Prostate gland (tissue), 2 donors: ENCODE measurements at regions not wholly inside any gene's neighbourhood (a gene's known extent, or its start where the extent isn't known, plus 50 kb on each side); places are given as distances from the start of the nearest gene placed in this dataset.

ENCODE experiments used
- DNase-seq: peaks from one replicate; pipeline ENCODE4 v3.0.0-alpha.2; 2019; ENCODE audit warnings: low spot score
- H3K27ac ChIP-seq, 2 donors: fragments of 200-600 bp; sonication (generic); 2 replicates each; pipeline ENCODE4 v1.5.1; 2017 to 2019
- H3K27me3 ChIP-seq: fragments of 200-600 bp; sonication (generic); replicated peaks from 2 replicates; pipeline ENCODE4 v1.5.1; 2019; ENCODE audit not compliant: insufficient read depth
- H3K36me3 ChIP-seq, 2 donors: fragments of 200-600 bp; sonication (generic); 1 replicate in 1 of 2; 2 replicates in 1 of 2; pipeline versions ENCODE4 v1.5.1 to v1.8.1; 2017 to 2019
- H3K4me1 ChIP-seq: fragments of 200-600 bp; sonication (generic); replicated peaks from 2 replicates; pipeline ENCODE4 v1.5.1; 2019
- H3K4me3 ChIP-seq, 2 donors: fragments of 200-600 bp; sonication (generic); 2 replicates each; pipeline ENCODE4 v1.5.1; 2017 to 2019
- H3K9me3 ChIP-seq: fragments of 200-600 bp; sonication (generic); 2 replicates; pipeline ENCODE4 v1.5.1; 2017
- POLR2A ChIP-seq: fragments of 450-650 bp; IDR thresholded peaks from one replicate; pipeline ENCODE4 v1.6.1; 2016; ENCODE audit warnings: antibody characterized with exemption, mild to moderate bottlenecking
- POLR2AphosphoS5 ChIP-seq: sonication (generic); formaldehyde crosslinking; IDR thresholded peaks from one replicate; pipeline ENCODE4 v1.6.1; 2017; ENCODE audit warnings: antibody characterized with exemption
- WGBS: methylation state at CpG from one replicate; pipeline ENCODE4 v1.1.5; 2018; 5-methylcytosine and 5-hydroxymethylcytosine counted together
- intact Hi-C: fragments of 100-400 bp; cut with DNase I; formaldehyde crosslinking; loops from one replicate; pipeline ENCODE4 v1.14.2; 2022
- TF ChIP-seq, protein P1 (sequence below), 4 experiments: fragments of 200-600 bp in 2 of 4; fragments of 450-650 bp in 2 of 4; sonication (generic) in 2 of 4; IDR thresholded peaks; 1 replicate in 3 of 4; 2 replicates in 1 of 4; pipeline ENCODE4 v1.5.1; 2016 to 2019; ENCODE audit warnings: antibody characterized with exemption in 4 of 4, mild to moderate bottlenecking in 2 of 4, moderate library complexity in 2 of 4

GRCh38 chr12:33676866-33677265, 237.2 kb upstream of the SYT10 start:
- TF ChIP-seq, protein P1, sequence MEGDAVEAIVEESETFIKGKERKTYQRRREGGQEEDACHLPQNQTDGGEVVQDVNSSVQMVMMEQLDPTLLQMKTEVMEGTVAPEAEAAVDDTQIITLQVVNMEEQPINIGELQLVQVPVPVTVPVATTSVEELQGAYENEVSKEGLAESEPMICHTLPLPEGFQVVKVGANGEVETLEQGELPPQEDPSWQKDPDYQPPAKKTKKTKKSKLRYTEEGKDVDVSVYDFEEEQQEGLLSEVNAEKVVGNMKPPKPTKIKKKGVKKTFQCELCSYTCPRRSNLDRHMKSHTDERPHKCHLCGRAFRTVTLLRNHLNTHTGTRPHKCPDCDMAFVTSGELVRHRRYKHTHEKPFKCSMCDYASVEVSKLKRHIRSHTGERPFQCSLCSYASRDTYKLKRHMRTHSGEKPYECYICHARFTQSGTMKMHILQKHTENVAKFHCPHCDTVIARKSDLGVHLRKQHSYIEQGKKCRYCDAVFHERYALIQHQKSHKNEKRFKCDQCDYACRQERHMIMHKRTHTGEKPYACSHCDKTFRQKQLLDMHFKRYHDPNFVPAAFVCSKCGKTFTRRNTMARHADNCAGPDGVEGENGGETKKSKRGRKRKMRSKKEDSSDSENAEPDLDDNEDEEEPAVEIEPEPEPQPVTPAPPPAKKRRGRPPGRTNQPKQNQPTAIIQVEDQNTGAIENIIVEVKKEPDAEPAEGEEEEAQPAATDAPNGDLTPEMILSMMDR (IDR thresholded peaks at IDR 0.05), result no peak
- TF ChIP-seq POLR2AphosphoS5 (no peak), POLR2A (no peak)
- H3K9me3 ChIP-seq, result no peaks in the 10 kb centered on the region
- no peak overlapping the region for H3K27ac ChIP-seq
- no peaks in the 10 kb centered on the region for H3K4me1 ChIP-seq
- H3K36me3 ChIP-seq, result no peaks in the 10 kb centered on the region
- no peak for DNase-seq
- intact Hi-C loops, result no loop called here
- 89% methylated on average over 1 of the region's 1 CpG for WGBS
- H3K4me3 ChIP-seq, result no peak overlapping the region
- H3K27me3 ChIP-seq, result no peaks in the 10 kb centered on the region

DNA sequence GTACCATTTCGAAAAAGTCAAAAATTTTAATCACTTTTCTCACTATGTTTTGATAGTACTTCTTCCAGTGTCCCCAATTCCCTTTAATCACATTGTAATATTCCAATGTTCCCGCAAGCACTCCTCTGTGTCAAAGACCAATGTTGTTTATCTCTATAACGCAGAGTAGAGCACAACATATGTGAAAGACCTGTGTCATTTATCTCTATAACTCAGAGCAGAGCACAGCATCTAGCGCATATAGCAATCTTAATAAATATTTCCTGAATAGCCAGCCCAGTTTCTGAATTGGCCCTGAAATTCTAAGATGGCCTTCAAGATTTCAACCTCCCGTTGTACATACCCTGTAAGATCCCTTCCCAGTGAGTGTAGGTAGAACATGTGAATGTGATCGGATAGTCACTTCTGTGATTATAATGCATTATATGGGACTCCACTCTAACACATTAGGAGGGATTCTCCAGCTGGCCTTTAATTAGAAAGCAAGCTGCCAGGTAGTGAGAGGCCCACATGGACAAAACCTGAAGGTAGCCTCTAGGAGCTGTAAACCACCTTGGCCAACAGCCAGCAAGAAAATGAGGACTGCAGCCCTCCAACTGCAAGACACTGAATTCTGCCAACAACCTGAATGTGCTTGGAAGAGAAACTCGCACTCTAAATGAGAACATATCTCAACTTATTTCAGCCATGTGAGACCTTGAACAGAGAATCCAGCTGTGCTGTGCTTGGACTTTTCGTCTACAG, 238.8 kb upstream of the SYT10 start:
- H3K9me3 ChIP-seq, result no peaks in the 10 kb centered on the region
- H3K4me1 ChIP-seq, result no peaks in the 10 kb centered on the region
- DNase-seq, result no peak
- 87% methylated on average over 8 of the region's 8 CpGs for WGBS
- intact Hi-C loops, result no loop called here
- H3K36me3 ChIP-seq, result no peaks in the 10 kb centered on the region
- no peak overlapping the region for H3K27ac ChIP-seq
- H3K4me3 ChIP-seq, result no peak overlapping the region
- no peaks in the 10 kb centered on the region for H3K27me3 ChIP-seq
- TF ChIP-seq POLR2A (no peak), POLR2AphosphoS5 (no peak)
- TF ChIP-seq, protein P1 (IDR thresholded peaks at IDR 0.05), result no peak

GRCh38 chr12:33690562-33690961, 250.9 kb upstream of the SYT10 start:
- no peak for DNase-seq
- intact Hi-C loops, result no loop called here
- H3K4me1 ChIP-seq, result no peaks in the 10 kb centered on the region
- WGBS, result 83% methylated on average over 1 of the region's 1 CpG
- no peak overlapping the region for H3K27ac ChIP-seq
- H3K27me3 ChIP-seq, result no peaks in the 10 kb centered on the region
- TF ChIP-seq, protein P1 (IDR thresholded peaks at IDR 0.05), result no peak
- TF ChIP-seq POLR2AphosphoS5 (no peak), POLR2A (no peak)
- H3K4me3 ChIP-seq, result no peak overlapping the region
- H3K9me3 ChIP-seq, result no peaks in the 10 kb centered on the region
- H3K36me3 ChIP-seq, result no peaks in the 10 kb centered on the region

GRCh38 chr12:33703221-33703620, 263.6 kb upstream of the SYT10 start:
- no peaks in the 10 kb centered on the region for H3K4me1 ChIP-seq
- intact Hi-C loops, result no loop called here
- H3K27me3 ChIP-seq, result no peaks in the 10 kb centered on the region
- WGBS, result 98% methylated on average over 1 of the region's 1 CpG
- no peak overlapping the region for H3K27ac ChIP-seq
- H3K4me3 ChIP-seq, result no peak overlapping the region
- no peaks in the 10 kb centered on the region for H3K36me3 ChIP-seq
- no peak for DNase-seq
- TF ChIP-seq POLR2A (no peak), POLR2AphosphoS5 (no peak)
- TF ChIP-seq, protein P1 (IDR thresholded peaks at IDR 0.05), result no peak
- H3K9me3 ChIP-seq, result no peaks in the 10 kb centered on the region

- Histone ChIP-seq H3K27ac (no peak overlapping the region), H3K4me3 (no peak overlapping the region)
- TF ChIP-seq, protein P1 (IDR thresholded peaks at IDR 0.05), result no peak
- no peak for TF ChIP-seq POLR2A
- no peak for TF ChIP-seq POLR2AphosphoS5
Observed at GRCh38 chr12:33706927-33707326, 267.3 kb upstream of the SYT10 start.

More at GRCh38 chr12:33706927-33707326, 267.3 kb upstream of the SYT10 start:
- Histone ChIP-seq H3K4me1 (no peaks in the 10 kb centered on the region), H3K27me3 (no peaks in the 10 kb centered on the region), H3K36me3 (no peaks in the 10 kb centered on the region), H3K9me3 (no peaks in the 10 kb centered on the region)
- intact Hi-C loops, result no loop called here
- no peak for DNase-seq
- WGBS, result 94% methylated on average over 1 of the region's 1 CpG
